ENCODE measurements at regions not wholly inside any gene's neighbourhood (a gene's known extent, or its start where the extent isn't known, plus 50 kb on each side); places are given as distances from the start of the nearest gene placed in this dataset.

DNA sequence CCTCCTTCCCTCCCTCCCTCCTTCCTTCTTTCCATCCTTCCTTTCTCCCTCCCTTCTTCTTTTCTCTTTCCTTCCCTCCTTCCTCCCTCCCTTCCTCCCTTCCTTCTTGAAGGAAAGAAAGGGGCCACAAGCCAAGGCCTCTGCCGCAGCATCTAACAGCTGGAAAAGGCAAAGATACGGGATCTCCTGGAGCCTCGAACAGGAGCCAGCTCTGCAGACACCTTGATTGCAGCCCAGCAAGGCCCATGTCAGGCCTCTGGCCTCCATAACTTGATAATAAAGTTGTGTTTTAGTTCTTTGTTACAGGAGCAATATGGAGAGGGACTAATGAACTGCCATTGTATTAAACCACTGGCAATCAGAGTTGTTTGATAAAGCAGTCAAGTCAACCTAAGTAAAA is 348.9 kb upstream of the B3GAT1 start (continued):
- TF ChIP-seq CHD7 (IDR thresholded peaks at IDR 0.05; ENCODE audit: insufficient replicate concordance, low read length) (no peak), YY1 (IDR thresholded peaks at IDR 0.05; ENCODE audit: low read depth, low read length) (no peak), KDM5A (IDR thresholded peaks at IDR 0.05; ENCODE audit: low read length) (no peak), EP300 (IDR thresholded peaks at IDR 0.05; ENCODE audit: borderline replicate concordance in 1 of 2, low read depth in 2 of 2, low read length in 2 of 2) (no peak), HDAC2 (IDR thresholded peaks at IDR 0.05; ENCODE audit: borderline replicate concordance in 1 of 2, low read depth in 2 of 2, low read length in 2 of 2) (no peak)
